ENCODE measurements at regions not wholly inside any gene's neighbourhood (a gene's known extent, or its start where the extent isn't known, plus 50 kb on each side); places are given as distances from the start of the nearest gene placed in this dataset.
A peak's percentile ranks its signal among the peaks of the same experiment; 100 is the strongest.
"Not testable (repeated sequence)": the region's sequence is repeated elsewhere in the genome, so short reads cannot be mapped to it uniquely, and the experiment has no call there.

DNA sequence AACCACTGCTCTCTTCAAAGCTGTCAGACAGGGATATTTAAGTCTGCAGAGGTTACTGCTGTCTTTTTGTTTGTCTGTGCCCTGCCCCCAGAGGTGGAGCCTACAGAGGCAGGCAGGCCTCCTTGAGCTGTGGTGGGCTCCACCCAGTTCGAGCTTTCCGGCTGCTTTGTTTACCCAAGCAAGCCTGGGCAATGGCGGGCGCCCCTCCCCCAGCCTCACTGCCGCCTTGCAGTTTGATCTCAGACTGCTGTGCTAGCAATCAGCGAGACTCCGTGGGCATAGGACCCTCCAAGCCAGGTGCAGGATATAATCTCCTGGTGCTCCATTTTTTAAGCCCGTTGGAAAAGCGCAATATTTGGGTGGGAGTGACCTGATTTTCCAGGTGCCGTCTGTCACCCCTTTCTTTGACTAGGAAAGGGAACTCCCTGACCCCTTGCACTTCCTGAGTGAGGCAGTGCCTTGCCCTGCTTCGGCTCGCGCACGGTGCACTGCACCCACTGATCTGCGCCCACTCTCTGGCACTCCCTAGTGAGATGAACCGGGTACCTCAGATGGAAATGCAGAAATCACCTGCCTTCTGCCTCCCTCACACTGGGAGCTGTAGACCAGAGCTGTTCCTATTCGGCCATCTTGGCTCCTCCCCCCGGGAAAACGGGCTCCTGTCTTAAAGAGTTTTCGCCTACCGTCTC is 758.3 kb upstream of the NXPH2 start:
- DNase-seq: not testable (repeated sequence)

DNA sequence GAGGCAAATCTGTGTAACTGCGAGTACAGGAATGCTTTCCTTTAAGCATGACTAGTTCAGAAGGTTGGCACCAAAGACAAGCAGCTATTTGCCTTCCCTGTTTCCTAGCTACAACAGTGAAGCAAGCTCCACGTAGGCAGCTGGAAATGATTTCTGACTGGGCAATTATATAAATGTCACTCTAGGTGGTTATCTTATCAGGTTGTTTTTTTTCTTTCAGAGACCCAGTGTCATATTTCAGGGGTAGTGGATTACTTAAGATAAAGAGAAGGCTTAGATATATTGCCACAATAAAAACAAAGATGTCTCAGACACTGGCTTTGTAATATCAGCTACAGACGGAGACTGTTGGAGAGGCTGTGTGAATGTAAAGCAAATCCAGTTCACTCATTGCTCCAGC is 748.9 kb upstream of the NXPH2 start:
- DNase-seq: peak; percentile 25

DNA sequence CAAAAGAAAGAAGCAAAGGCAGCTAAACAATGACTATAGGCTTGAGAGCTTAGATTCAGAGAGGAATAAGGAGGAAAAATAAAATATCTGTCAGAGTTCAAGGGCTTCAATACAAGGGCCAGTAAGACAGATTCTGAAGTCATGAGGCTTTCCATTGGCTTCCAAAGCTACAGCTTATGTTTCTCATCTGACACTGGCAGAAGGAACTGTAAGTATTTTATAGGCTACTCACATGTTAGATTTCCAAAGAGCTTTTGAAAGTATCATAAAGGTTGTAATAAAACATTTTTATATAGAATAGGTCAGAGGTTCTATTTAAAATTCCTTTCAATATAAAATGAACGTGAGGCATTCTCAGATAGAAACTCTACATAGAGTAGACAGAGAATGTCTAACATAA is 746.6 kb upstream of the NXPH2 start:
- DNase-seq: no peak

DNA sequence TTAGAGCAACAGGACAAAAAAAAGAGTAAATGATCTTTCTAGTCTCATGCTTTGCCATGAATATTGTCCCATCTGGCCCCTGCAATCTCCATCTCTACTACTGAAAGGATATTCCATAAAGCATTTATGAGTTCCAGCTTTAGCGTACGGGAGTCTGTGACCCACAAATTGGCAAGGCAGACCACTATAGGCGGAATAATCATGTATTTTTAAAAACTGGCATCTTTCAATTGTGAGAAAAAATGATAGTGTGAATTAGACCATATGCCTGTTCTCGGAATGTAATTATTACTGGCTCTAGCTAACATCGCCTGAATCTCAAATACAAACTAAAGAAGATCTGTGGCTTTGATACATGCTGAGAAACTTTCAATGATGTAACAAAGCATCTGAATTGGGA is 738.1 kb upstream of the NXPH2 start:
- DNase-seq: no peak

DNA sequence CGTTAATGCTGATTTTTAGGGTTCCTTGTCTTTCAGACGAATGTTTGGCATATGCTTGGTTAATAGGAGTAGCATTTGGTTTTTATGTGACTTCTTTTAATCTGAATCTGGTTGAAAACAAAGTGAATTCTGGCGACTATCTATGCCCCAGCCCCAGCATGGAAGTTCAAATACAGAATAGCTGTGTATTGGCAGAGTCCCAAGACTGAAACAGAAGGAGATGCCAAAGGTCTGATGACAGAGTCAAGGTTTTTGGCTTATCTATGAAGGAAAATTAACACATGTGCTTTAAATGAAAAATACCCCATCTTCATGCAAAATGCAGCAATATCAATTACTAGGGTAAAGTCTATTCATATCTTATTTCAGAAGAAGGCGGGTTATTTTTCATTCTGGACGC is 734.8 kb upstream of the NXPH2 start:
- no peak for DNase-seq

DNA sequence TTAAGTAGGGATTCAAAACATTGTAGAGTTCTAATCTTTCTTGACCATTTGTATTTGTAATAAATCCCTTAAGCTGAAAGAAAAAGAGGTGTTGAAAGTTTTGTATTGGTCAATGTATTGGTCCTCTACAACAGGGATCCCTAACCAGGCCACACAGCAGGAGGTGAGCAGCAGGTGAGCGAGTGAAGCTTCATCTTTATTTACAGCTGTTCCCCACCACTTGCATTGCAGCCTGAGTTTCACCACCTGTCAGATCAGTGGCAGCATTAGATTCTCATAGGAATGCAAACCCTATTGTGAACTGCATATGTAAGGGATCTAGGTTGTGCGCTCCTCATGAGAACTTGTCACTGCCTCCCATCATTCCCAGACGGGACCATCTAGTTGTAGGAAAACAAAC is 715.7 kb upstream of the NXPH2 start:
- no peak for DNase-seq

DNA sequence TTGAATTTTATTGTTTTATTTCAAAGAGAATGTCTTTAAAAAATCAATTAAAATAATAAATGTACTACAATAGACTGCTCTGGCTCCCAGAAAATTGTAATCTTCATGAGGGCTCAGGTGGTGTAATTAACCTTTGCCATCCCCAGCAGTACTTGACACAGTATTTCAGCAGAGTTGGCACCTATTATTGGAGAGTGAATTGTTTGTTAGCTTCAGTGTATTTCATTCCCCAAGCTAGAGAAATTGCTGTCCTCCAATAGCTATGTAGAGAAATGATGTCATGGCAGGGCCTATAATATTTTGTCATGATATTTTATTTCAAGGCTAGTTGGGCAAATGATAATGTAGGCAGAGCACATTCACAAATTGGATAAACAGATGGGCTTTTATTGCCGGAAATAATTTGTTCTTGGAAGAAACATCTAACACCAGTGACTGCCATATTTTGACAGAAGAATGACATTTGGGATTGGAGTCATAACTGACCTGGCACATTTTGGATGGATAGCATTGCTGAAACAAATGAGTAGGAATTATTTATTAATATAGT is 712.0 kb upstream of the NXPH2 start:
- DNase-seq: no peak

DNA sequence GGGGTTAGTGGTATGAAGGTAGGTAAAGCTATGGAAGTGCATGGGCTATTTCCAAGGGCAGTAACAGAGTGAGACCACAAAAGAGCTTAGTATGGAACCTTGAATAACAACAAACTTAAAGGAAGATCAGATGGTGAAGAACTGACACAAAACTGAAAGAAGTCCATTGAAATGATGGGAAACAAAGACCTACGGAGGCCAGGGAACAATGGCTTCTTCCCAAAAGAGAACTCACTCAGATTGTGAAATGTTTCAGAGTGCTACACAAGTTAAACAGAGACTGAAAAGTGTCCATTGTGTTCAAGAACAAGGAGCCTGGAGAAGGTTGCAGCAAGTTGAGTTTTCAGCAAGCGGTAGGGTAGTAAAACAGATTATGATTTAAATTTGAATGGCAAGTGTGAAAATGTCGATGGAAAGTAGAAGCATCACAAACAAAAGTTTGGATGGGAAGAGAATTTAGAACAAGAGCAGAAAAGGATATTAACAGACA is 700.0 kb upstream of the NXPH2 start:
- no peak for DNase-seq

DNA sequence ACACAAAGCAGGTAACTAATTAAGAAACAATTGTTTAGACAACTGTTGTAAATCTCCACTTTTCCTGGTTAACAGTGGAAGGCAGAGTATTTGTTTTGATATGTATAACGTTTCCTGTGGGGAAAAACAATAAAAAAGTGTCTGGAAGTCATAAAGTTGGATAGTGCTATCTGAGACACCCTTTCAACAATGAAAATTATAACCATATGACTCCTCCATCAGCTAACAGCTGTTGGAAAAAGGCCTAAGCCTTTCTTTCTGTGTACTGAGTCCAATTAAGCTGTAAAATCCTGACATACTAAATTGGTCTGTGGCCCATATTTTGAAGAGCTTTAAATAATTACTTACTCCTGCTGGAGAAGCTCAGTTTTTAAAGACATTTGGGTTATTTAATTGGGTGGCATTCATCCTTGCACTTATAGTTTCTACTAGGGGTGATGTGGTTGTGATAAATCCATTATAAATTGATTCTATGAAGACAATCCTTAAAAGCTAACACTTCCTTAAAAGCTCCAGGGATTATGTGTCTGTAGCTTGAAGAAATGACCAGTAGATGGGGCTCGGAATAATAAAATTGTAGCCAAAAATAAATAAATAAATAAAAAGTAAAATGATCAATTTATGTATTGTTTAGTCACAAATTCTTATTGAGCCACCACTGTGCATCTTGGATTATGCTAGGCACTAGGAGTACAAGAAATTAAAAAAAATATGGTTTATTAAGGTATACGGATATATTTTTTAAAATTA is 698.1 kb upstream of the NXPH2 start:
- DNase-seq: peak; percentile 36

DNA sequence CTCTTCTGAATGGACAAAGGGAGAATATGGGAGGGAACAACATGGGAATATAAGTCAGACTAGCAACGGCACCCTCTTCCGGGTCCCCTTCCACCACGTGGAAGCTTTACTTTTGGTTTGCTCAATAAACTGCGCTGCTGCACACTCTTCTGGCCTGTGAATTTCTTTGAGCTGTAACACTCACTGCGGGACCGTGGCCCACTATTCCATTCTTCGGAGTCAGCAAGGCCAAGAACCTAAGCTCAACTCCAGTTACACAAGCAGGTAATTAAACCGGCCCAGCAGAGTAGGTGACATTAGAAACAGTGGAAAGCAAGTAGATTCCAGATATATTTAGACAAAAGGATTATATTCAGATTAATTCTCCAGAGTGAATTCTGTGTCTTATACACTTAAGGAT is 697.4 kb upstream of the NXPH2 start:
- no peak for DNase-seq

DNA sequence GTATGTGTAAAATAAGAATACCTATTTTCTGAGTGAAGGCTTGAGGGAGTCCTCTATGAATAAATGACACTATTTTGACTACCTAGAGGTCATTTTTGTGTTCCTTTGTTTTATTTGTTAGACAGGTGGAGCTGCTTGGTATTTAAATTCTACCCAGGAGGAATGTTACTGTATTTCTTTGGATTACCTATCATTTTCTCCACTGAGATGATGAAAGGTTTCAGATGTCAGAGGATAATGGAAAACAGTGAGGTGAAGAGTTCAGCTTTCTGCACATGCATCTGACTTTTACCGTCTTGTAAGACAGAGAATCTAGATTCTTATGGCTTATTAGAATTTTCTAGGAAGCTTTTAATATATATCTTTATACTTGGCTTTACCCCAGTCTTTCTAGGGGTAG is 689.8 kb upstream of the NXPH2 start:
- no peak for DNase-seq

DNA sequence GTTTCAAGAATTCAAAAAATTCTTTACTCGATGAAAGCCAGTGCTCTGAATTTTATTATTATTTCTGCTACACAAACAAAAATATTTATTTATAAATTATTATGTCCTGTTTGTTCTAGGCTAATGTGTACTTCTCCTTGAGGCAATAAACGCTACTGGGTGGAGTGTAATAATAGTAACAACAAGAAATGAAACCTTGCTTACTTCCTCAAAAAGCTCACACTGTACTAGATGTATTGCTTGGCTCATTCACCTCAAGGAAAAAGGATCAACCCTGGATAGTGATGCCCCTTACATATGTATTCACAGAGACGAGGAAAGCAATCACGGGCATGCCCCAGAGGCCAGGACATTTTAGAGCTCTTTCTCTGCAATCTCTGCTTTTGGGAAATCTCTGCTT is 685.6 kb upstream of the NXPH2 start:
- no peak for DNase-seq

DNA sequence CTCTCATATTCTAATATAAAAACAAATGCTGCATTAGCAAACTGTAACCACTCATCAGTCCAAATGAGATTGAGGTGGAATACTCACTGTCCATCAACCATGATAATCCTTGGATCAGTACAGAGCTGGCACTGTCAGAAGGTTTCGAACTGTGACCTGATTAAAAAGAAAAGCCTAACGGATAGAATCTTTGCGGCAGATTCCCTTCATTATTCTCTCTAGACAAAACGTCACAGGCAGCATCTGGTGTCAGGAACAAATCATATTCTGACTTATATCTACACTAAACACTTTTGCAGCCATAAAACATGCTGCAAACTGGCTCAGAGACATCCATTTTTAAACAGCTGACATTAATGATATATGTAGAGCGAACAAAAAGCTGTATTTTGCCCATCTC is 677.7 kb upstream of the NXPH2 start:
- DNase-seq: no peak

DNA sequence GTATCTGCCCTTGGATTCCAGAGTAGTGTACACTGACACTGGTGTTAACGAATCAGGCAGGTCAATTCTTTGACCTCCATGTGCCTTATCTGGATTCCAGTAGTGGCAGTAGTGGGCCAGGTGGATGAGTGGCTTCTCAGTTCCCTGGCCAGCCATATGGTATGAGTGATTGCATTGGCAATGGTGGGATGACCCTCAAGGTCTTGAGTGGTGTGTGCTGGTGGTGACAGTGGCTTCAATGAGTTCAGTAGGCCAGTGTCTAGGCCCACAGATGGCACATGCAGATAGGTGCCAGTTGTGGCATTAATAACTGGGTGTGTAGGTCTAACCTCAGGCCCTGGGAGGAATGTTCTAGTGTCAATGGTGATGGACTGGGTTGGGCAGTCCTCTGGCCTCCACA is 674.1 kb upstream of the NXPH2 start:
- no peak for DNase-seq

DNA sequence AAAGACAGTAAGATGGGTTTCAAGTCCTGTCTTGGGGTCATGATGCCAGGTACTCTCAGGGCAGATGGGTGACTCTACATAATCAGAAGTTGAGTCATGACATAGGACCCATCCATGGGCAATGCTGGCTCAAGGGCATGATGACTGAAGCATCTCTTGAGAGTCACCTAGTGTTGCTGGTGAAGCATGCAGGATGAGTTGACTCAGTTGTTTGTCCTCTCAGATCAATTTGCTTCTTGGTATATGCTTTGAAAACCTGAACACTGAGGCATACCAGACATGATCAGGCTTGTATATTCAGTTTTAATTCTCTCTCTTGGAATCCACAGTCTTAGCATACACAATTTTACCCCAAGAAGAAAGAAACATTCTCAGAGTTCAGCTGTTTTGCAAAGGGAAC is 658.9 kb upstream of the NXPH2 start:
- no peak for DNase-seq

DNA sequence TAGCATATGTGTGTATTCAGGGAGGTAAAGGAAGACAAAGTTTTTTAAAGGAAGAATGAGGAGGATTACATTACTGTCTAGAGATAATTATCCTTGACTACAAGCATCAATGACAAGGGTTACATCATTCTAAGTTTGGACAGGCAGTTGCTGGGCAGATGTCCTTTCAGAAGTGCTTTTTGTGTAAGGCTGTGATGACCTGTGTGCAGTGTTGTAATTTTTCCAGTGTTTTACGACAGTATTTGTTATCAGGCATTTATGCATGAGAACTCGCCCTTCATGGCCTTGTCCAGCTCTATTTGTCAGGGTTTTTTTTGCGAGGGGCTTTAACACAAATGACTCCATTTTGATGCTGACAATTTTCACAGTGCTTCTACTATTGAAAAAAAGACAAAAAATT is 658.3 kb upstream of the NXPH2 start:
- DNase-seq: no peak

DNA sequence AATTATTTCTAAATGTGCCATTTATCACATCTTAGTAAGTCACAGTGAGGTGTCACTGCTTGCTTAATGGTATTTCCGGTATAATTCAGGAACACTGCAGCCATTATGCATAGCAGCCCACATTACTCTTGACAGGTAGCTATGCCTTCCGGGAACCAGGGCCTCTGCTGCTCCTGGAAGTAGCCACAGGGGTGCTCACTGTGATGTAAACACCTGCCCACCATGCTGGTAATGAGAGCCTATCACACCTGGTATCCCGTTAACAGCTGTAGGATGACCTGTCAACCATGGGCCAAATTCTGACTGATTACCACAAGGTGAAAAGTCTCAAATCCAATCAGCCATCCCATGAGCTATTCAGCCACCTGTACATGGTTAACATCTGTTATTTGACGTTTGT is 647.0 kb upstream of the NXPH2 start:
- DNase-seq: no peak

DNA sequence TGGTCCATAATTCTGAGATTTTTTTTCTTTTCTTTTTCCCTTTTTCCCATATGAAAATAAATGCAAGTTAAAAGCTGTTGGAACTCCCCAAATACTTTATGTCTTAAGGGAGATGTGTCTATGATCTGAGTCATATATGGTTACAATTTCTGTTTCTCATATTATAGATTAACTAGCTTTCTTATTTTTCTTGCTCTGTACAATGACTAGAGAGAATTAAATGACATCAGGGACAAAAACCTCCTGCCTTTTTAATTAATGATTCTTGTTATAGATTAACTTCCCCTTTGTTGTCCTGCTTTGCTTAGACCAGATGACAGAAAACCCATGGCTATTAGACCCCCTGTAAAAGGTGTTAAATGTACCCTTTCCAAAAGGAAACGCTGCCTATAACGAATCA is 643.9 kb upstream of the NXPH2 start:
- DNase-seq: no peak

DNA sequence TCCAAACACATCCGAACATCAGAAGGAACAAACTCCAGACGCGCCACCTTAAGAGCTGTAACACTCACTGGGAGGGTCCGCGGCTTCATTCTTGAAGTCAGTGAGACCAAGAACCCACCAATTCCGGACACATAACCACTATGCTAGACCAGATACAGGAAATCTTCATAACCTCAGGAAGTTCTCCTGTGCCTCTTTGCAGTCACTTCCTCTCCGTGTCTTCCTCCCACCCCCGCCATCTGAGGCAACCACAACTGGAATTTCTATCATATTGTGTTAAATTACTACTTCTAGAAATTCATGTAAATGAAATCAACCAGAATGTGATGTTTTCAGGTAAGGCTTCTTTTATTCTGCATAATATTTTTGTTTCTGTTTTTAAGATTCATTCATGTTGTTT is 631.0 kb upstream of the NXPH2 start:
- DNase-seq: no peak

DNA sequence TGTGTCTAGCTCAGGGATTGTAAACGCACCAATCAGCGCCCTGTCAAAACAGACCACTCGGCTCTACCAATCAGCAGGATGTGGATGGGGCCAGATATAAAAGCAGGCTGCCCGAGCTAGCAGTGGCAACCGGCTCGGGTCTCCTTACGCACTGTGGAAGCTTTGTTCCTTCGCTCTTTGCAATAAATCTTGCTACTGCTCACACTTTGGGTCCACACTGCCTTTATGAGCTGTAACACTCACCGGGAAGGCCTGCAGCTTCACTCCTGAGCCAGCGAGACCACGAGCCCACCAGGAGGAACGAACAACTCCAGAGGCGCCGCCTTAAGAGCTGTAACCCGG is 630.6 kb upstream of the NXPH2 start:
- not testable (repeated sequence) for DNase-seq

DNA sequence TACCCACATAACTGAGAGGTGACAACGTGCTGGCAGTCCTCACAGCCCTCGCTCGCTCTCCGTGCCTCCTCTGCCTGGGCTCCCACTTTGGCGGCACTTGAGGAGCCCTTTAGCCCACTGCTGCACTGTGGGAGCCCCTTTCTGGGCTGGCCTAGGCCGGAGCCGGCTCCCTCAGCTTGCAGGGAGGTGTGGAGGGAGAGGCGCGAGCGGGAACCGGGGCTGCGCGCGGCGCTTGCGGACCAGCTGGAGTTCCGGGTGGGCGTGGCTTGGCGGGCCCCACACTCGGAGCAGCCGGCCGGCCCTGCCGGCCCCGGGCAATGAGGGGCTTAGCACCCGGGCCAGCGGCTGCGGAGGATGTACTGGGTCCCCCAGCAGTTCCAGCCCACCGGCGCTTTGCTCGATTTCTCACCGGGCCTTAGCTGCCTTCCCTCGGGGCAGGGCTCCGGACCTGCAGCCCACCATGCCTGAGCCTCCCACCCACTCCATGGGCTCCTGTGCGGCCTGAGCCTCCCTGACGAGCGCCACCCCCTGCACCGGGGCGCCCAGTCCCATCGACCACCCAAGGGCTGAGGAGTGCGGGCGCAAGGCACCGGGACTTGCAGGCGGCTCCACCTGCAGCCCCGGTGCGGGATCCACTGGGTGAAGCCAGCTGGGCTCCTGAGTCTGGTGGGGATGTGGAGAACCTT is 630.1 kb upstream of the NXPH2 start:
- DNase-seq: not testable (repeated sequence)

DNA sequence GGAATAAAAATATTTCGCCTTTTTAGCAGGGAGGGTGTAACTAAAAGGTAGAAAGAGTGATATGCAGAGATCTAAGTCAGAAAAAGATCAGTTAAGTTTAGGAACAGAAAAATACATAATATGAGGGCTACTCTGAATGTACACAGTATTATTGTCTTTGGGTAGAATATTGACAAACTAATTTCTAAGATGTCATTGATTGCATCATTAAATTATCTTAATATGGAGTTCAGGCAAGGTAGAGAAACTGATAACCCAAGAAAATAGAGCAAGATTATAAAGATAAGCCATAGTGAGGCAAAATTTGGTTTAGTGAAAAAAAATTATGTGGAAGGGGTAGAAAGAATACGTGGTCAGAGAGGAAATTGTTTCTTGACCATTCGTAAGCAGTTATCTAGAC is 629.0 kb upstream of the NXPH2 start:
- no peak for DNase-seq

DNA sequence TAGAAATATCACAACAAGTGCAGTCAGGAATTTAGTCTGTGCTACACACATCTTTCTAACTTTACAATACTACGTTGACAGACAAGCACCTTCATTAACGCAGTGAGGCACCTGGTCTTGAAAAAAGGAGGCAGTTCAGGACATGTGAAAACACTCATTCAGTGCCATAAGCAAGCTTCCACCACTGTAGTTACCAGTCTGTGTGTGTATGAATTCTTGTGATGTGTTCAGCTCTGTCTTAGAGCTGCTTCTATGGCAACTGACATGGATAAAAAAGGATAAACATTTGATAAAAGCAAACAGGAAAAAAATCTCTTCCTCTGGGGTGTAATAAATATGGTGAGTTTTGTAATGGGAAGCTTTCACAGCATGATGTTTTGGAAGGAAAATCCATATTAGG is 623.8 kb upstream of the NXPH2 start:
- DNase-seq: no peak

DNA sequence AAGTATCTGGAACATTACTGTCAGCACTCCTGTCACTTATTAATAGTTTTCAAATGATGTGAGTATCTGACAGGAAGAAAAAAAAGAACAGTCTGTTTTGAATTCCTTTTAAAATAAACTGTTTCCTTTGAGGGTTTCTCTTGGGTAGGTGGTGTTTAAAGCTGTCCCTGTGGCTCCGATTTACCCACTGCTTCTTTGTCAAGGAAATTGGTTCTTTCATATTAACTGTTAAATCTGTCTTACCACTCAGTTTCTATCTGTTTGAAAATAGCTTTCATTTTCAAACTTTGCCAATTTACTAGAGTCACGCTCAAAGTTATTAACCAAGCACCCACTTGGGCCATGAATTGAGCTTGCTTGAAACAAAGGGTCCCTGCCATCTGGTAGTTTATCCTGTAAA is 614.6 kb upstream of the NXPH2 start:
- no peak for DNase-seq
